ENCODE measurements at regions not wholly inside any gene's neighbourhood (a gene's known extent, or its start where the extent isn't known, plus 50 kb on each side); places are given as distances from the start of the nearest gene placed in this dataset.
"Not testable (repeated sequence)": the region's sequence is repeated elsewhere in the genome, so short reads cannot be mapped to it uniquely, and the experiment has no call there.

- TF ChIP-seq CTCF (IDR thresholded peaks at IDR 0.05) = no peak
- no peaks in the 10 kb centered on the region for H3K36me3 Mint-ChIP-seq (ENCODE audit: low read depth)
- H3K4me3 Mint-ChIP-seq (ENCODE audit: unreplicated experiment) = no peak overlapping the region
- peaks cover 16% of the 10 kb centered on the region for H3K9me3 Mint-ChIP-seq (ENCODE audit: low read depth)
- no peaks in the 10 kb centered on the region for H3K4me1 Mint-ChIP-seq (ENCODE audit: low read depth)
- H3K27ac Mint-ChIP-seq (ENCODE audit: unreplicated experiment) = no peak overlapping the region
- DNase-seq (ENCODE audit: low spot score) = no peak
- H3K27me3 Mint-ChIP-seq (ENCODE audit: low read depth) = no peaks in the 10 kb centered on the region
Observed at GRCh38 chrX:34839451-34839850, 103.1 kb upstream of the FAM47B start.

GRCh38 chrX:34841205-34841604 lies 101.4 kb upstream of the FAM47B start:
- not testable (repeated sequence) for H3K4me1 Mint-ChIP-seq (ENCODE audit: low read depth); H3K4me3 Mint-ChIP-seq (ENCODE audit: unreplicated experiment); H3K27ac Mint-ChIP-seq (ENCODE audit: unreplicated experiment); DNase-seq (ENCODE audit: low spot score); H3K36me3 Mint-ChIP-seq (ENCODE audit: low read depth); H3K27me3 Mint-ChIP-seq (ENCODE audit: low read depth)
- H3K9me3 Mint-ChIP-seq (ENCODE audit: low read depth) = peaks cover 26% of the 10 kb centered on the region

- Mint-ChIP-seq H3K9me3 (ENCODE audit: low read depth) (peaks cover 21% of the 10 kb centered on the region), H3K27me3 (ENCODE audit: low read depth) (no peaks in the 10 kb centered on the region), H3K27ac (ENCODE audit: unreplicated experiment) (no peak overlapping the region), H3K4me1 (ENCODE audit: low read depth) (peaks cover 19% of the 10 kb centered on the region), H3K36me3 (ENCODE audit: low read depth) (no peaks in the 10 kb centered on the region), H3K4me3 (ENCODE audit: unreplicated experiment) (no peak overlapping the region)
- TF ChIP-seq CTCF (IDR thresholded peaks at IDR 0.05) = no peak
- DNase-seq (ENCODE audit: low spot score) = no peak
Observed at GRCh38 chrX:34848281-34848680, 94.3 kb upstream of the FAM47B start.

- no peaks in the 10 kb centered on the region for H3K27me3 Mint-ChIP-seq (ENCODE audit: low read depth)
- peaks cover 19% of the 10 kb centered on the region for H3K4me1 Mint-ChIP-seq (ENCODE audit: low read depth)
- no peak for DNase-seq (ENCODE audit: low spot score)
- H3K9me3 Mint-ChIP-seq (ENCODE audit: low read depth) = peaks cover 21% of the 10 kb centered on the region
- no peaks in the 10 kb centered on the region for H3K36me3 Mint-ChIP-seq (ENCODE audit: low read depth)
- no peak for TF ChIP-seq CTCF (IDR thresholded peaks at IDR 0.05)
- no peak overlapping the region for H3K4me3 Mint-ChIP-seq (ENCODE audit: unreplicated experiment)
- no peak overlapping the region for H3K27ac Mint-ChIP-seq (ENCODE audit: unreplicated experiment)
Observed at GRCh38 chrX:34849371-34849770, 93.2 kb upstream of the FAM47B start.

GRCh38 chrX:34859191-34859590 lies 83.4 kb upstream of the FAM47B start:
- H3K27ac Mint-ChIP-seq (ENCODE audit: unreplicated experiment) = no peak overlapping the region

More at GRCh38 chrX:34859191-34859590, 83.4 kb upstream of the FAM47B start:
- Mint-ChIP-seq H3K9me3 (ENCODE audit: low read depth) (peaks cover 2% of the 10 kb centered on the region), H3K36me3 (ENCODE audit: low read depth) (no peaks in the 10 kb centered on the region), H3K27me3 (ENCODE audit: low read depth) (no peaks in the 10 kb centered on the region), H3K4me1 (ENCODE audit: low read depth) (no peaks in the 10 kb centered on the region), H3K4me3 (ENCODE audit: unreplicated experiment) (no peak overlapping the region)
- DNase-seq (ENCODE audit: low spot score) = no peak
- TF ChIP-seq CTCF (IDR thresholded peaks at IDR 0.05) = no peak

Data from chondrocyte (in vitro differentiated cells).